Trophoblast cell (in vitro differentiated cells and primary cell): ENCODE measurements at regions not wholly inside any gene's neighbourhood (a gene's known extent, or its start where the extent isn't known, plus 50 kb on each side); places are given as distances from the start of the nearest gene placed in this dataset.

ENCODE experiments used
- DNase-seq, 2 donors: peaks; one replicate each; pipeline ENCODE4 v3.0.0-alpha.2; 2016
- H2AFZ ChIP-seq: 2 replicates; pipeline ENCODE4 v1.6.1; 2013; ENCODE audit warnings: low read length, moderate library complexity, mild to moderate bottlenecking; ENCODE audit not compliant: insufficient read depth, poor library complexity
- H2AK5ac ChIP-seq: 2 replicates; pipeline ENCODE4 v1.6.1; 2013; ENCODE audit warnings: mild to moderate bottlenecking, low read length
- H2BK120ac ChIP-seq: 2 replicates; pipeline ENCODE4 v1.6.1; 2013; ENCODE audit warnings: low read length, mild to moderate bottlenecking, moderate library complexity; ENCODE audit not compliant: insufficient read depth, poor library complexity
- H2BK12ac ChIP-seq: 2 replicates; pipeline ENCODE4 v1.6.1; 2013; ENCODE audit warnings: mild to moderate bottlenecking, low read length, moderate library complexity
- H2BK5ac ChIP-seq: 2 replicates; pipeline ENCODE4 v1.6.1; 2013; ENCODE audit warnings: low read length, low read depth, moderate library complexity, mild to moderate bottlenecking; ENCODE audit not compliant: poor library complexity
- H3K14ac ChIP-seq: 2 replicates; pipeline ENCODE4 v1.6.1; 2013; ENCODE audit warnings: mild to moderate bottlenecking, low read length
- H3K18ac ChIP-seq: 2 replicates; pipeline ENCODE4 v1.6.1; 2013; ENCODE audit warnings: mild to moderate bottlenecking, low read length
- H3K23ac ChIP-seq: 2 replicates; pipeline ENCODE4 v1.6.1; 2013; ENCODE audit warnings: low read length
- H3K27ac ChIP-seq: 2 replicates; pipeline ENCODE4 v1.5.1; 2013; ENCODE audit warnings: low read depth, mild to moderate bottlenecking, inconsistent platforms, low read length, moderate library complexity
- H3K27me3 ChIP-seq: 2 replicates; pipeline ENCODE4 v1.6.1; 2013; ENCODE audit warnings: inconsistent platforms, mild to moderate bottlenecking, low read length, moderate library complexity; ENCODE audit not compliant: insufficient read depth
- H3K36me3 ChIP-seq, 2 experiments: 1 replicate in 1 of 2; 2 replicates in 1 of 2; pipeline ENCODE4 v1.6.1; 2013; ENCODE audit warnings: low read length in 2 of 2, mild to moderate bottlenecking in 2 of 2, moderate library complexity in 1 of 2; ENCODE audit not compliant: insufficient read depth in 2 of 2, control insufficient read depth in 1 of 2
- H3K4ac ChIP-seq: 2 replicates; pipeline ENCODE4 v1.6.1; 2013; ENCODE audit warnings: low read depth, mild to moderate bottlenecking, low read length, moderate library complexity
- H3K4me1 ChIP-seq, 2 experiments: 1 replicate in 1 of 2; 2 replicates in 1 of 2; pipeline ENCODE4 v1.6.1; 2013; ENCODE audit warnings: low read length in 2 of 2, mild to moderate bottlenecking in 2 of 2, moderate library complexity in 1 of 2; ENCODE audit not compliant: insufficient read depth in 2 of 2, control insufficient read depth in 1 of 2
- H3K4me2 ChIP-seq: 2 replicates; pipeline ENCODE4 v1.6.1; 2013; ENCODE audit warnings: inconsistent platforms, mild to moderate bottlenecking, low read length, moderate library complexity
- H3K4me3 ChIP-seq: 2 replicates; pipeline ENCODE4 v1.5.1; 2013; ENCODE audit warnings: mild to moderate bottlenecking, low read depth, low read length, inconsistent platforms
- H3K79me1 ChIP-seq: one replicate; pipeline ENCODE4 v1.6.1; 2013; ENCODE audit warnings: low read length
- H3K79me2 ChIP-seq: 2 replicates; pipeline ENCODE4 v1.6.1; 2013; ENCODE audit warnings: low read length, mild to moderate bottlenecking; ENCODE audit not compliant: control insufficient read depth, insufficient read depth, poor library complexity
- H3K9ac ChIP-seq: 2 replicates; pipeline ENCODE4 v1.6.1; 2013; ENCODE audit warnings: mild to moderate bottlenecking, low read length
- H3K9me3 ChIP-seq: 2 replicates; pipeline ENCODE4 v1.6.1; 2013; ENCODE audit warnings: low read depth, mild to moderate bottlenecking, control low read depth, inconsistent platforms, low read length; ENCODE audit not compliant: insufficient read depth
- H4K12ac ChIP-seq: 2 replicates; pipeline ENCODE4 v1.6.1; 2013; ENCODE audit warnings: low read depth, mild to moderate bottlenecking, low read length, moderate library complexity
- H4K8ac ChIP-seq: 2 replicates; pipeline ENCODE4 v1.6.1; 2013; ENCODE audit warnings: low read depth, mild to moderate bottlenecking, low read length, moderate library complexity
- H4K91ac ChIP-seq: one replicate; pipeline ENCODE4 v1.6.1; 2013; ENCODE audit warnings: low read depth, mild to moderate bottlenecking, low read length, moderate library complexity
- WGBS: extraction: QIAGEN DNeasy Blood & Tissue Kit; methylation state at CpG from one replicate; pipeline ENCODE4 v1.1.7; 2013; ENCODE audit warnings: missing lambda C conversion rate; ENCODE audit not compliant: insufficient read length, insufficient coverage; ENCODE audit errors: extremely low coverage; 5-methylcytosine and 5-hydroxymethylcytosine counted together

DNA sequence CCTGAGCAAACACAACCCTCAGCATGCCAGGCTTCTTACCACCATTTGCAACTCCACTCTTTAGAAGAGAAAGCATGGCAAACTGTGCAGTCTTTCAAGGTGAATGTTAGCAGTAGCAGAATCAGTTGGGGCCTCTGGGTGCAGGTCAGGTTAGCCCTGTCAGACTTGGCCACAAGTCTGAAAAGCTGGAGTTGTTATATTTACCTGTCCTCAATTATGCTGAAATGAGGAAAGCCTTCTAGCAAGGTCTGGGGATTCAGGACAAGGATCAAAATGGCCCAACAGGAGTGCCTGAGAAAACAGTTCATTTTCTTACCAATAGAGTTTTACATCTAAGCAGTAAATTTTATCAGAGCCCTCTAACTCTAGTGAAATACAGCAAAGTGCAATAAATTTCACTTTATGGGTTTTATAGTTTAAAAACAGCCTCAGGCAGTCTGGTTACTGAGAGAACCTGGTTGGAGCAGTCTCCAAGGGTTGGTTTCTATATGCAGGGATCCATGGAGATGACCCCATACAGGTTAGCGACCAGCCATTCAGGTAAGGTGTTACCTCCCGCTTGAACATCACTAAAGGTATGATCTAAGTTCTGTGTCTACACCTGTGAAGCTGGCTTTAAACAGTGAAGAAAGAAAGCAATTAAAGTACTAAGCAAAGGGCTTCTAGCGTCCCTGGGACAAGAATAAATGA is 212.5 kb upstream of the MPPED2 start:
- no peak overlapping the region for H3K27ac ChIP-seq
- no peaks in the 10 kb centered on the region for H3K9me3 ChIP-seq
- H2BK5ac ChIP-seq = no peak overlapping the region
- H2AK5ac ChIP-seq = no peak overlapping the region
- WGBS = no CpG with 5 or more reads among the region's 3 CpGs
- H3K36me3 ChIP-seq = no peaks in the 10 kb centered on the region
- H3K27me3 ChIP-seq = no peaks in the 10 kb centered on the region
- H4K91ac ChIP-seq = no peak overlapping the region
- no peaks in the 10 kb centered on the region for H3K79me2 ChIP-seq
- H2BK12ac ChIP-seq = no peak overlapping the region
- DNase-seq = no peak
- H4K12ac ChIP-seq = no peak overlapping the region
- H3K23ac ChIP-seq = no peak overlapping the region
- H3K4ac ChIP-seq = no peak overlapping the region
- no peak overlapping the region for H3K4me3 ChIP-seq
- H3K14ac ChIP-seq = no peak overlapping the region
- H3K18ac ChIP-seq = no peak overlapping the region
- no peak overlapping the region for H2BK120ac ChIP-seq
- H3K79me1 ChIP-seq = no peaks in the 10 kb centered on the region
- H4K8ac ChIP-seq = no peak overlapping the region
- H3K9ac ChIP-seq = no peak overlapping the region
- H3K4me2 ChIP-seq = no peak overlapping the region
- H2AFZ ChIP-seq = no peak overlapping the region
- H3K4me1 ChIP-seq = no peaks in the 10 kb centered on the region

DNA sequence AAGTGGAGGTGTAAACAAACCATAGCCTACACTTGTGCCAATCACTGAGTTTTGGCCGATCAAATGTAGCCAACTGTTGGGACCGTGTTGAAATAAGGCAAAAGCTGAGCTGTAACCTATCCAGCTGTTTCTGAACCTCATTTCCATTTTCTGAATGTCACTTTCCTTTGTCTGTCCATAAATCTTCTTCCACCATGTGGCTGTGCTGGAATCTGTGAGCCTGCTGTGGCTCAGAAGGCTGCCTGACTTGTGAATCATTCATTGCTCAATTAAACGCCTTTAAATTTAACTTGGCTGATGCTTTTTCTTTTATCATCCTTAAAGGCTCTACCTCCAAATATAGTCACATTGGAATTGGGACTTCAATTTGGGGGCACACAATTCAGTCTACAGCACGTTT is 203.1 kb upstream of the MPPED2 start:
- Histone ChIP-seq H3K36me3 (no peaks in the 10 kb centered on the region), H2AK5ac (no peak overlapping the region), H4K91ac (no peak overlapping the region), H3K23ac (no peak overlapping the region), H3K27ac (no peak overlapping the region), H3K4me2 (no peak overlapping the region), H3K9ac (no peak overlapping the region), H3K79me2 (no peaks in the 10 kb centered on the region), H3K79me1 (no peaks in the 10 kb centered on the region), H3K4me3 (no peak overlapping the region), H3K18ac (no peak overlapping the region), H3K4ac (no peak overlapping the region), H4K12ac (no peak overlapping the region), H2AFZ (no peak overlapping the region), H3K27me3 (no peaks in the 10 kb centered on the region), H2BK5ac (no peak overlapping the region), H3K14ac (no peak overlapping the region), H3K9me3 (no peaks in the 10 kb centered on the region), H4K8ac (no peak overlapping the region), H2BK120ac (no peak overlapping the region), H2BK12ac (no peak overlapping the region), H3K4me1 (no peaks in the 10 kb centered on the region)
- no CpG with 5 or more reads among the region's 4 CpGs for WGBS
- no peak for DNase-seq

DNA sequence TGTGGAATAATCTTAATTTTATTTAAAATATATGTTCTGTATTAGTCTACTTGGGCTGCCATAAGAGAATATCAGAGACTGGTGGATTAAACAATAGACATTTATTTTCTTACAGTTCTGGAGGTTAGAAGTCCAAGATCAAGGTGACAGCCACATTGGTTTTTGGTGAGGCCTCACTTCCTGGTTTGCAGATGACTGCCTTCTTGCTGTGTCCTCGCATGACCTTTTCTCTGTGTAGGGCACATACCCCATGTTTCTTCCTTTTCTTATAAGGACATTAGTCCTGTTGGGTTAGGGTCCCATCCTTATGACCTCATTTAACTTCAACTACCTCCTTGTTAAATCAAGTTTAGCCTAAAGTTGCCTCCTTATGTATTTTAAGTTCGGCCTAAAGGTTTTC is 202.7 kb upstream of the MPPED2 start:
- Histone ChIP-seq H3K27ac (no peak overlapping the region), H3K4ac (no peak overlapping the region), H3K79me2 (no peaks in the 10 kb centered on the region), H2BK5ac (no peak overlapping the region), H3K4me3 (no peak overlapping the region), H3K36me3 (no peaks in the 10 kb centered on the region), H3K27me3 (no peaks in the 10 kb centered on the region), H3K9me3 (no peaks in the 10 kb centered on the region), H4K91ac (no peak overlapping the region), H2BK12ac (no peak overlapping the region), H3K9ac (no peak overlapping the region), H3K23ac (no peak overlapping the region), H3K79me1 (no peaks in the 10 kb centered on the region), H2BK120ac (no peak overlapping the region), H3K18ac (no peak overlapping the region), H3K4me2 (no peak overlapping the region), H3K14ac (no peak overlapping the region), H2AK5ac (no peak overlapping the region), H2AFZ (no peak overlapping the region), H4K8ac (no peak overlapping the region), H4K12ac (no peak overlapping the region), H3K4me1 (no peaks in the 10 kb centered on the region)
- WGBS = no CpG with 5 or more reads among the region's 2 CpGs
- no peak for DNase-seq

GRCh38 chr11:30786256-30787110 is 200.3 kb upstream of the MPPED2 start:
- H2BK5ac ChIP-seq = no peak overlapping the region
- no peak overlapping the region for H3K23ac ChIP-seq
- H4K91ac ChIP-seq = no peak overlapping the region
- no peak overlapping the region for H4K8ac ChIP-seq
- no peak overlapping the region for H3K4ac ChIP-seq
- H3K79me2 ChIP-seq = no peaks in the 10 kb centered on the region
- no peak overlapping the region for H3K14ac ChIP-seq
- H3K9me3 ChIP-seq = no peaks in the 10 kb centered on the region
- no peak overlapping the region for H2AFZ ChIP-seq
- no peak overlapping the region for H3K27ac ChIP-seq
- no peak overlapping the region for H3K4me3 ChIP-seq
- no peaks in the 10 kb centered on the region for H3K4me1 ChIP-seq
- no peak overlapping the region for H2AK5ac ChIP-seq
- H2BK120ac ChIP-seq = no peak overlapping the region
- no peak overlapping the region for H2BK12ac ChIP-seq
- DNase-seq = no peak
- H3K36me3 ChIP-seq = no peaks in the 10 kb centered on the region
- H3K27me3 ChIP-seq = no peaks in the 10 kb centered on the region
- no peak overlapping the region for H3K9ac ChIP-seq
- H3K79me1 ChIP-seq = no peaks in the 10 kb centered on the region
- no peak overlapping the region for H3K4me2 ChIP-seq
- H4K12ac ChIP-seq = no peak overlapping the region
- H3K18ac ChIP-seq = no peak overlapping the region
- no CpG with 5 or more reads among the region's 4 CpGs for WGBS
